ENCODE measurements at regions not wholly inside any gene's neighbourhood (a gene's known extent, or its start where the extent isn't known, plus 50 kb on each side); places are given as distances from the start of the nearest gene placed in this dataset.

GRCh38 chr9:38131729-38132128 is 62.7 kb upstream of the SHB start:
- ATAC-seq = no peak
- no peaks in the 10 kb centered on the region for H3K36me3 ChIP-seq (ENCODE audit: low read depth)
- H3K9me3 ChIP-seq = no peaks in the 10 kb centered on the region
- no peak overlapping the region for H3K4me3 ChIP-seq
- no peak for DNase-seq
- TF ChIP-seq CTCF (IDR thresholded peaks at IDR 0.05) = no peak
- H3K4me1 ChIP-seq (ENCODE audit: low read depth) = no peaks in the 10 kb centered on the region
- intact Hi-C loops (cut with DNase I, micrococcal nuclease) = no loop called here

DNA sequence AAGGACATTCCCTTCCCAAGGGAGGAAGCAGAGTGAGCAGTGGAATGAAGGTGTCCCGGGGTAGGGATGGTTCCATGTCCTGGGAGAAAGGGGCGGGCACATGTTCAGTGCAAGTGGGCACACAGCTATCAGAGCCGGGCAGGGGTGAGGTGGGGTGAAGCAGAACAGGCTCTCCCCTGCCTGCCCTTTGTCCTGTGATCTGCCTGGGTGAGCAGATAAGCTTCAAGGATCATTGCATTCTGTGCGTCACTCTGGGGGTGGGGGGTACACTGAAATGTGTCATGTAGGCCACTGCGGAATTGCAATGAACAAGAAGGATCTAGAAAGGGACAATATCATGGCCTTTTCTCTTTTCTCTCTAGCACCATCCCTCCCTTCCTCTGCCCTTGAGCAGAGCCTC is 61.7 kb upstream of the SHB start:
- DNase-seq = no peak
- intact Hi-C loops (cut with DNase I, micrococcal nuclease) = no loop called here
- H3K9me3 ChIP-seq = no peaks in the 10 kb centered on the region
- H3K4me1 ChIP-seq (ENCODE audit: low read depth) = no peaks in the 10 kb centered on the region
- no peak for ATAC-seq
- no peak overlapping the region for H3K4me3 ChIP-seq
- no peaks in the 10 kb centered on the region for H3K36me3 ChIP-seq (ENCODE audit: low read depth)
- no peak for TF ChIP-seq CTCF (IDR thresholded peaks at IDR 0.05)

GRCh38 chr9:38129366-38129765 is 60.3 kb upstream of the SHB start:
- Histone ChIP-seq H3K36me3 (ENCODE audit: low read depth) (no peaks in the 10 kb centered on the region), H3K9me3 (no peaks in the 10 kb centered on the region), H3K4me1 (ENCODE audit: low read depth) (no peaks in the 10 kb centered on the region), H3K4me3 (no peak overlapping the region)
- no peak for TF ChIP-seq CTCF (IDR thresholded peaks at IDR 0.05)
- ATAC-seq (no peak), DNase-seq (no peak)
- intact Hi-C loops (cut with DNase I, micrococcal nuclease) = no loop called here

DNA sequence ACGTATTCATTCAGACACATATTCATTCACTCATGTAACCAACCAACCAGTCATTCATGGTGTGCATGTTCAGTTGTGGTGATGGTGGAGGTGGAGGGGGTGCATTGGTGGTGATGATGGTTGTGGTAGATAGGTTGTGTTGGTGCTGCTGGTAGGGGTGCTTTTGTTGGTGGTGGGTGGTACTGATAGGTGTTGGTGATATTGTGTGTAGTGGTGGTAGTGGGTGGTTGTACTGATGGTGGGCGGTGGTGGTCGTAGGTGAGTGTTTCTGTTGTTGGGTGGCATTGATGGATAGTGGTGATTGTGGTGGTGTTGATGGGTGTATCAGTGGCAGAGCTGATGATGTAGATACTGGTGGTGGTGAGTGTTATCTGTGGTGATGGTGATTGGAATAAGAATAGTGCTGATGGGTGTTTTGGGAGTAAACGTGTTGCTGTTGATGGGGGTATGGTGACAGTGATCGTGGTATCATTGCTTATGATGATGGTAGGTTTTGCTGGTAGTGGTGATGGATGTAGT is 59.8 kb upstream of the SHB start:
- no peaks in the 10 kb centered on the region for H3K4me1 ChIP-seq (ENCODE audit: low read depth)
- H3K36me3 ChIP-seq (ENCODE audit: low read depth) = no peaks in the 10 kb centered on the region
- no peak for ATAC-seq
- H3K4me3 ChIP-seq = no peak overlapping the region
- no peak for TF ChIP-seq CTCF (IDR thresholded peaks at IDR 0.05)
- intact Hi-C loops (cut with DNase I, micrococcal nuclease) = no loop called here
- DNase-seq = no peak
- no peaks in the 10 kb centered on the region for H3K9me3 ChIP-seq

- Histone ChIP-seq H3K36me3 (ENCODE audit: low read depth) (no peaks in the 10 kb centered on the region), H3K4me1 (ENCODE audit: low read depth) (no peaks in the 10 kb centered on the region), H3K9me3 (no peaks in the 10 kb centered on the region), H3K4me3 (no peak overlapping the region)
- intact Hi-C loops (cut with DNase I, micrococcal nuclease) = no loop called here
- ATAC-seq (no peak), DNase-seq (no peak)
- TF ChIP-seq CTCF (IDR thresholded peaks at IDR 0.05) = no peak
Observed at GRCh38 chr9:38127271-38127839, 58.3 kb upstream of the SHB start.

DNA sequence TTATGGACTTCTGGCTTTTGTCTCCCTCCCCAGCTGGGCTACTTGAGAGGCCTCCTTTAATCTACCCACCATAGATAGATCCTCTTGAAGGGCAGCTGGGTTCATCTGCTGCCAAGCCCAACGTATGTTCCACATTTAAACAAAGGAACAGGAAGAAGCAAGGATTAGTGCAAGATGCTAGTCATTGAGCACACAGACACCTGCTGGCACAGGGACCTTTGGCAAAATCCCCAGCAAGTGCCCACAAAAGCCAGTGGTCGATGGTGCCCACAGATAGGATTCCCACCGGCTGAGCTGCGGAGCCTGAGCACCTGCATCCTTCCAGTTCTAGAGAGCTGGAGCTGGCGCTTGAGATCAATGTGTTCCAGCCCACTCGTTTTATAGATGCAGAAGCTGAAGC is 57.7 kb upstream of the SHB start:
- Histone ChIP-seq H3K9me3 (no peaks in the 10 kb centered on the region), H3K4me1 (ENCODE audit: low read depth) (no peaks in the 10 kb centered on the region), H3K36me3 (ENCODE audit: low read depth) (no peaks in the 10 kb centered on the region), H3K4me3 (no peak overlapping the region)
- TF ChIP-seq CTCF (IDR thresholded peaks at IDR 0.05) = no peak
- no peak for ATAC-seq
- no peak for DNase-seq
- intact Hi-C loops (cut with DNase I, micrococcal nuclease) = no loop called here

Measured in mucosa of descending colon (tissue), 3 donors.